ENCODE measurements at regions not wholly inside any gene's neighbourhood (a gene's known extent, or its start where the extent isn't known, plus 50 kb on each side); places are given as distances from the start of the nearest gene placed in this dataset.

GRCh38 chr4:123200051-123200940 is 196.3 kb upstream of the SPRY1 start:
- FAIRE-seq (no peak), DNase-seq (ENCODE audit: insufficient read length, low spot score) (no peak)
- TF ChIP-seq, protein P1, sequence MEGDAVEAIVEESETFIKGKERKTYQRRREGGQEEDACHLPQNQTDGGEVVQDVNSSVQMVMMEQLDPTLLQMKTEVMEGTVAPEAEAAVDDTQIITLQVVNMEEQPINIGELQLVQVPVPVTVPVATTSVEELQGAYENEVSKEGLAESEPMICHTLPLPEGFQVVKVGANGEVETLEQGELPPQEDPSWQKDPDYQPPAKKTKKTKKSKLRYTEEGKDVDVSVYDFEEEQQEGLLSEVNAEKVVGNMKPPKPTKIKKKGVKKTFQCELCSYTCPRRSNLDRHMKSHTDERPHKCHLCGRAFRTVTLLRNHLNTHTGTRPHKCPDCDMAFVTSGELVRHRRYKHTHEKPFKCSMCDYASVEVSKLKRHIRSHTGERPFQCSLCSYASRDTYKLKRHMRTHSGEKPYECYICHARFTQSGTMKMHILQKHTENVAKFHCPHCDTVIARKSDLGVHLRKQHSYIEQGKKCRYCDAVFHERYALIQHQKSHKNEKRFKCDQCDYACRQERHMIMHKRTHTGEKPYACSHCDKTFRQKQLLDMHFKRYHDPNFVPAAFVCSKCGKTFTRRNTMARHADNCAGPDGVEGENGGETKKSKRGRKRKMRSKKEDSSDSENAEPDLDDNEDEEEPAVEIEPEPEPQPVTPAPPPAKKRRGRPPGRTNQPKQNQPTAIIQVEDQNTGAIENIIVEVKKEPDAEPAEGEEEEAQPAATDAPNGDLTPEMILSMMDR (IDR thresholded peaks at IDR 0.05; ENCODE audit: insufficient read depth, missing control alignments), result no peak

GRCh38 chr4:123204737-123205136 is 191.9 kb upstream of the SPRY1 start:
- DNase-seq (ENCODE audit: insufficient read length, low spot score) (no peak), FAIRE-seq (no peak)
- TF ChIP-seq, protein P1 (IDR thresholded peaks at IDR 0.05; ENCODE audit: insufficient read depth, missing control alignments), result no peak

GRCh38 chr4:123206016-123206415 is 190.6 kb upstream of the SPRY1 start:
- FAIRE-seq, result no peak
- TF ChIP-seq, protein P1 (IDR thresholded peaks at IDR 0.05; ENCODE audit: insufficient read depth, missing control alignments), result no peak
- DNase-seq (ENCODE audit: insufficient read length, low spot score), result no peak

DNA sequence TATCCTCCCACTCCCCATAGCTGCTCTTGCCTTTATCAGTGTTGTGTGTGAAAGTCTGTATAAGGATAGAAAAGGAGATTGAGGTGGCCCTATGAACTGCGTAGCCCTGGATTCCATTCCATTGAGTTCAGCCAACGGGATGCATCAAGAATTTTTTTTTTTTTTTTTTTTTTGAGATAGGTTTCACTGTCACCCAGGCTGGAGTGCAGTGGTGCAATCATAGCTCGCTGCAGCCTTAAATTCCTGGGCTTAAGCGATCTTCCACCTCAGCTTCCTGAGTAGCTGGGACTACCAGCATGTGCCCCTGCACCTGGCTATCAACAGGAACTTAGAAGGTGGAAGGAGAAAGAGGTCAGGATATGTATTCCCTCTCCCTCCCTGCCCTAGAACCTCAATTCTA is 187.2 kb upstream of the SPRY1 start:
- no peak for DNase-seq (ENCODE audit: insufficient read length, low spot score)
- no peak for FAIRE-seq
- TF ChIP-seq, protein P1 (IDR thresholded peaks at IDR 0.05; ENCODE audit: insufficient read depth, missing control alignments), result no peak

GRCh38 chr4:123215536-123215935 is 181.1 kb upstream of the SPRY1 start:
- TF ChIP-seq, protein P1 (IDR thresholded peaks at IDR 0.05; ENCODE audit: insufficient read depth, missing control alignments), result no peak
- DNase-seq (ENCODE audit: insufficient read length, low spot score) (no peak), FAIRE-seq (no peak)

- no peak for DNase-seq (ENCODE audit: insufficient read length, low spot score)
- no peak for FAIRE-seq
- TF ChIP-seq, protein P1 (IDR thresholded peaks at IDR 0.05; ENCODE audit: insufficient read depth, missing control alignments), result no peak
These were observed 180.1 kb upstream of the SPRY1 start for GRCh38 chr4:123216543-123216942.

GRCh38 chr4:123216946-123217345 is 179.6 kb upstream of the SPRY1 start:
- FAIRE-seq, result no peak
- DNase-seq (ENCODE audit: insufficient read length, low spot score), result no peak
- TF ChIP-seq, protein P1 (IDR thresholded peaks at IDR 0.05; ENCODE audit: insufficient read depth, missing control alignments), result no peak
